SH-SY5Y (cell line): ENCODE measurements at regions not wholly inside any gene's neighbourhood (a gene's known extent, or its start where the extent isn't known, plus 50 kb on each side); places are given as distances from the start of the nearest gene placed in this dataset.

Source experiments
- GATA2 ChIP-seq: IDR thresholded peaks from 2 replicates; pipeline ENCODE4 v1.6.1; 2011; ENCODE audit warnings: mild to moderate bottlenecking, low read depth, low read length
- GATA3 ChIP-seq: IDR thresholded peaks from 2 replicates; pipeline ENCODE4 v1.6.1; 2011; ENCODE audit warnings: low read depth, mild to moderate bottlenecking, low read length, moderate library complexity

- TF ChIP-seq GATA2 (no peak), GATA3 (no peak)
Observed at GRCh38 chr3:22746221-22746620, 456.9 kb upstream of the UBE2E2 start.
